Common myeloid progenitor, CD34-positive (primary cell): ENCODE measurements at regions not wholly inside any gene's neighbourhood (a gene's known extent, or its start where the extent isn't known, plus 50 kb on each side); places are given as distances from the start of the nearest gene placed in this dataset.

Experiments
- CTCF ChIA-PET: fragments of 350-600 bp; sonication (Branson Sonifier 250); formaldehyde crosslinking; loops from one replicate; lab custom pipeline; 2021; ENCODE audit warnings: antibody characterized with exemption; lab: Charles Lee
- POLR2A ChIA-PET: fragments of 350-600 bp; sonication (Branson Sonifier 250); formaldehyde crosslinking; loops from one replicate; lab custom pipeline; 2021; ENCODE audit warnings: antibody characterized with exemption; lab: Charles Lee
- DNase-seq, 3 donors: peaks; one replicate each; pipeline versions ENCODE4 v3.0.0 to v3.0.0-alpha.2; 2013
- H3K27ac ChIP-seq, 2 experiments: 1 replicate in 1 of 2; 2 replicates in 1 of 2; pipeline ENCODE4 v1.7.0; 2013; ENCODE audit warnings: inconsistent platforms in 2 of 2, low read length in 2 of 2, mild to moderate bottlenecking in 2 of 2, low read depth in 1 of 2, moderate library complexity in 1 of 2; ENCODE audit not compliant: severe bottlenecking in 2 of 2, insufficient read depth in 1 of 2, poor library complexity in 1 of 2
- H3K27me3 ChIP-seq, 5 experiments: replicated peaks in 2 of 5; 1 replicate in 3 of 5; 2 replicates in 2 of 5; pipeline versions ENCODE4 v1.6.1 to v1.7.0; 2013; ENCODE audit warnings: low read length in 4 of 5, mild to moderate bottlenecking in 2 of 5, moderate library complexity in 2 of 5, inconsistent platforms in 1 of 5; ENCODE audit not compliant: insufficient read depth in 5 of 5, control insufficient read depth in 4 of 5
- H3K36me3 ChIP-seq, 4 experiments: 1 replicate in 2 of 4; 2 replicates in 2 of 4; pipeline versions ENCODE4 v1.6.1 to v1.7.0; 2013; ENCODE audit warnings: low read length in 3 of 4, control low read depth in 1 of 4, mild to moderate bottlenecking in 1 of 4; ENCODE audit not compliant: control insufficient read depth in 4 of 4, insufficient read depth in 4 of 4
- H3K4me1 ChIP-seq, 4 experiments: 1 replicate in 3 of 4; 2 replicates in 1 of 4; pipeline versions ENCODE4 v1.6.1 to v1.7.1; 2013; ENCODE audit warnings: low read length in 3 of 4, mild to moderate bottlenecking in 3 of 4, control low read depth in 1 of 4, inconsistent platforms in 1 of 4, moderate library complexity in 1 of 4; ENCODE audit not compliant: control insufficient read depth in 4 of 4, insufficient read depth in 4 of 4; ENCODE audit errors: control extremely low read depth in 1 of 4
- H3K4me3 ChIP-seq, 7 experiments: 1 replicate in 4 of 7; 2 replicates in 3 of 7; pipeline versions ENCODE4 v1.5.1 to v1.7.0; 2013; ENCODE audit warnings: mild to moderate bottlenecking in 7 of 7, low read length in 6 of 7, moderate library complexity in 6 of 7, inconsistent platforms in 2 of 7, low read depth in 2 of 7, control low read depth in 1 of 7; ENCODE audit not compliant: insufficient read depth in 4 of 7, control insufficient read depth in 1 of 7; ENCODE audit errors: extremely low read depth in 1 of 7
- H3K9me3 ChIP-seq, 5 experiments: 1 replicate in 4 of 5; 2 replicates in 1 of 5; pipeline versions ENCODE4 v1.6.1 to v1.7.1; 2013; ENCODE audit warnings: low read length in 4 of 5, mild to moderate bottlenecking in 2 of 5, inconsistent platforms in 1 of 5, low read depth in 1 of 5, moderate library complexity in 1 of 5; ENCODE audit not compliant: control insufficient read depth in 4 of 5, insufficient read depth in 2 of 5; ENCODE audit errors: control extremely low read depth in 1 of 5
- WGBS: methylation state at CpG from one replicate; pipeline ENCODE4 v1.1.5; 2013; ENCODE audit not compliant: insufficient coverage; 5-methylcytosine and 5-hydroxymethylcytosine counted together

DNA sequence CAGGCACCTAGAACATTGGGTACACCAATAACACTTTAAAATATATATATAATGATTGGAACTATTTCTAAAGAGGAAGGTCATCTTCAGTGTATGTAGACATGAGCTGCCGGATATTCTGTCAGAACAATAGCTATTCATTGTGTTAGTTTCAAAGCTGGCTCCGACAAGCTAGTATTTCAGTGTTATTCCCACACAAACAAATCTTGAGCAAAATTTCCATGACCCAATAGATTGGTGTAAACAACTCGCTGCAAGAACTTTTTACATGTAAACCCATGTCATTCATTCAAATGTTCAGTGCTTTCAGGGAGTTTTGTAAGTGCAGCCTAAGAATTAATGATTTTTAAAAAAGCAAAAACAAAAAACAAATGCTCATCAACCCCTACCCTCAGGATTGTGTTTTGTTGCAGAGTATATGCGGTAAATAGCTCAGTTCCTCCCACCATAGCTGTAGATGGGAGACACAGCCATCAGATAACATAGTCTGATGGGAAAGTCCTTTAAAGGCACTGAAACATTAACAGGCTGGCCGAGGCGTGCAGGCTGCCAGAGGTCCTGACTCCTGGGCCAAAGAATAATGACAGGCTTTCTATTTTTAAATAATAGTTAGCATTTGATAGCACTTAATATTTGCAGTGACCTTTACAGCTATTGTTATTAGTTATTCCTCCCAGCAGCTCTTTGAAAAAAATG is 150.3 kb upstream of the ARHGAP5 start:
- WGBS, result 100% methylated on average over 1 of the region's 6 CpGs
- CTCF ChIA-PET, result interaction anchor here (0.8 to 7.2 kb wide), 17 partner anchors 8 to 633 kb away, joined by 3 to 102 read pairs (median 4); no protein-coding TSS in a partner anchor
- DNase-seq, result no peak
- no peaks in the 10 kb centered on the region for H3K4me1 ChIP-seq
- POLR2A ChIA-PET, result no interaction called here
- H3K9me3 ChIP-seq, result no peaks in the 10 kb centered on the region
- H3K4me3 ChIP-seq, result no peak overlapping the region
- H3K36me3 ChIP-seq, result no peaks in the 10 kb centered on the region
- no peak overlapping the region for H3K27ac ChIP-seq
- no peaks in the 10 kb centered on the region for H3K27me3 ChIP-seq

DNA sequence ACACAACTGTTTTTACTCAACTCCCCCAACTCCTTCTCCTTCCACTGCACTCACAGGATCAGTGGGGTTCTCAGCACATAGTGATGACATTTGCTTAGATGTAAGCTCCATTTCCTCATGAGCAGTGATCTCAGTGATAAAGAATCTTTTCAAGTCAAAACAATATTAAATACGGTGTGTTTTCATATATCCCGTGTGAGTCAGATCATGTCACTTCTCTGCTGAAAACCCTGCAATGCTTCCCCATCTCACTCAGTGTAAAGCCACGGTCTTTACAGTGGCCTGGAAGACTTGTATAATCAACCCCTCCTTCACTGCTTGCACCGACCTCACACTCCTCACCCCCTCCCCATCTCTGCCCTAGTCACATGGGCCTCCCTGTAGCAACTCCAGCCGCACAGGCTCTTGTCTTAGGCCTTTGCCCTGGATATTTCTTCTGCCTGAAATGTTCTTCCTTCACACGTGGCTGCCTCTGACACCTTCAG is 149.7 kb upstream of the ARHGAP5 start:
- no peak overlapping the region for H3K27ac ChIP-seq
- POLR2A ChIA-PET, result no interaction called here
- DNase-seq, result no peak

DNA sequence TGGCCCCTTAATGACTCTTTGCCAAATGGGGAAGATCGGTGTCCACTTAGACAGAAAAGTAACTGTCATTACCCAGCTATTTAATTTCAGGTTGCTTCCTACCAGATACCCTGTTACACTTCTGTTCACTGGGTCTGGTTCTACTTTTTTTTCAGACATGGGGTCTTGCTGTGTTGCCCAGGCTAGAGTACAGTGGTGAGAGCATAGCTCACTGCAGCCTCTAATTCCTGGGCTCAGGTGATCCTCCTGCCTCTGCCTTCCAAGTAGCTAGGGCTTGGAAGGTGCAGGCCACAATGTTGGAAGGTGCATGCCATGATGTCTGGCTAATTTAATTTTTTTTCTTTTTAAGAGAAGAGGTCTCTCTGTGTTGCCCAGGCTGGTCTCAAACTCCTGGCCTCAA is 147.0 kb upstream of the ARHGAP5 start:
- POLR2A ChIA-PET, result interaction anchor here (0.6 kb wide), 1 partner anchor 1320 kb away, joined by 6 read pairs; no protein-coding TSS in a partner anchor
- Histone ChIP-seq H3K4me1 (no peaks in the 10 kb centered on the region), H3K36me3 (no peaks in the 10 kb centered on the region), H3K27ac (no peak overlapping the region), H3K9me3 (no peaks in the 10 kb centered on the region), H3K27me3 (no peaks in the 10 kb centered on the region), H3K4me3 (no peak overlapping the region)
- DNase-seq, result no peak
- CTCF ChIA-PET, result interaction anchor here (0.8 to 7.2 kb wide), 2 partner anchors 9 to 323 kb away, joined by 4 to 102 read pairs; no protein-coding TSS in a partner anchor
- WGBS, result 100% methylated on average over 1 of the region's 1 CpG

More for the DNA sequence above, 149.7 kb upstream of the ARHGAP5 start:
- Histone ChIP-seq H3K36me3 (no peaks in the 10 kb centered on the region), H3K4me3 (no peak overlapping the region), H3K27me3 (no peaks in the 10 kb centered on the region), H3K9me3 (no peaks in the 10 kb centered on the region), H3K4me1 (no peaks in the 10 kb centered on the region)
- 89% methylated on average over 6 of the region's 6 CpGs for WGBS
- CTCF ChIA-PET, result interaction anchor here (0.7 to 7.2 kb wide), 12 partner anchors 9 to 633 kb away, joined by 3 to 102 read pairs (median 4); no protein-coding TSS in a partner anchor

DNA sequence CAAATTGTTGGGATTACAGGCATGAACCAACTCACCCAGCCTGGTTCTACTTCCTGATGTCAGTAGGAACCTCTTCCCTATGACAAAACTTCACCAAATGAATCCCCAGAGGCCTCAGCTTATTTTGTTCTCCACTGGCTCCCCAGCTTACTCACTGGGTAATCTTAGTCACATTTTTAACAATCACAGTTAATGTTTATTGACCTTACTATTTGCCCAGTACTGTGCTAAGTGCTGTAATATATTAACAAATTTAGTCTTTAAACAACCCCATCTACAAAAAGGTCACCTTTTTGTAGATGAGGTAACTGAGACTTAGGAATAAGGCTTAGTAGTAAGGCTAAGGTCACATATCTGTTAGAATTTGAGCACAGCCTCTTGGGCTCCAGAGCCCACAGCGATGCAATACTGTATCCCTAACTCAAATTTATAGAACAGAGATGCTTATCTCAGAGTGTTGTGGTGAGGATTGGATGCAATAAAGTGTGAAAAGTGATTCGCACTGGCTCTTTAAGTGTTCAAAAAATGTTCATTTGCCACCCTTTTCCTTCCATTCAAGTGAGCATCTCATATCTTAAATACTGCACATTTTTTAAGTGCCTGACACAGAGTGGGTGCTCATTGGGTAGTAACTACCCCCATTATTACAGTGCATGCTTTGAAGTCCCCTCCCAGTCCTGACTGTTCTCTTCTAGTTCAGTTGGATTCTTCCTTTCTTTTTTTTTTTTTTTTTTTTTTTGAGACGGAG is 146.4 kb upstream of the ARHGAP5 start:
- Histone ChIP-seq H3K4me3 (no peak overlapping the region), H3K27ac (no peak overlapping the region), H3K4me1 (no peaks in the 10 kb centered on the region), H3K27me3 (no peaks in the 10 kb centered on the region), H3K9me3 (no peaks in the 10 kb centered on the region), H3K36me3 (no peaks in the 10 kb centered on the region)
- WGBS, result 100% methylated on average over 1 of the region's 3 CpGs
- ChIA-PET POLR2A (no interaction called here), CTCF (interaction anchor here (0.8 to 7.2 kb wide), 2 partner anchors 10 to 322 kb away, joined by 4 to 102 read pairs; no protein-coding TSS in a partner anchor)
- DNase-seq, result no peak

DNA sequence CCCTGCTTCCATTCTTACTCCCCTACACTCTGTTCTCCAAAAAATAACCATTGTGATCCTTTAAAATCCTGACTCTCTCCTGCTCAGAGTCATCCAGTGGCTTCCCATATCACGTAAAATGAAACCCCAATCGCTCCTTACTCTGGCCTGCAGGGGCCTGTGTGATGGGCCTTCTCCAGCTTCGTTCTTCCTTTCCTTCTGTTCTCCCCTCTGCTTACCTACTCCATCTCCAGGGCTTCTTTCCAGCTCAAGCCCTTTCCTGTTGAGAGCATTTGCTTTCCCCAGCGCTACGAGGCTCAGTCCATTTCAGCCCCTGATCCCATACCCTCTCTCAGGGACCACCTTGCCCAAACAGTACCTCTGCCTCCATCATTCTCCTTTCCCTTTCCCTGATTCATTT is 144.4 kb upstream of the ARHGAP5 start:
- 95% methylated on average over 4 of the region's 5 CpGs for WGBS
- H3K36me3 ChIP-seq, result no peaks in the 10 kb centered on the region
- DNase-seq, result no peak
- no peaks in the 10 kb centered on the region for H3K9me3 ChIP-seq
- no peak overlapping the region for H3K4me3 ChIP-seq
- H3K27me3 ChIP-seq, result no peaks in the 10 kb centered on the region
- CTCF ChIA-PET, result no interaction called here
- POLR2A ChIA-PET, result no interaction called here
- no peak overlapping the region for H3K27ac ChIP-seq
- peaks cover 0 to 2% (median 0%) of the 10 kb centered on the region in 4 experiments for H3K4me1 ChIP-seq

DNA sequence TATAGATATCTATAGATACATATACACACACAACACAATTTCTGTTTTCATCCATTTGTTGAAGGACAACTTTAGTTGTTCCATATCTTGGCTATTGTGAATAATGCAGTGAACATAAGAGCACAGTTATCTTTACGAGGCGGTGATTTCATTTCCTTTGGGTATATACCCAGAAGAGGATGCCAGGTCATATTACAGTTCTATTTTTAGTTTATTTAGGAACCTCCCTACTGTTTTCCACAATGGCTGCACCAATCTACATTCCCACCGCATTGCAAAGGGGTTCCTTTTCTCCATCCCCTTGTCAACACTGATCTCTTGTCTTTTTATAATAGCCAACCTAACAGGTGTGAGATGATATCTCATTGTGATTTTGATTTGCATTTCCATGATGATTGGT is 143.4 kb upstream of the ARHGAP5 start:
- no peak for DNase-seq

More for the DNA sequence above, 143.4 kb upstream of the ARHGAP5 start:
- peaks cover 0 to 2% (median under 1%) of the 10 kb centered on the region in 4 experiments for H3K4me1 ChIP-seq
- H3K36me3 ChIP-seq, result no peaks in the 10 kb centered on the region
- POLR2A ChIA-PET, result no interaction called here
- H3K27ac ChIP-seq, result no peak overlapping the region
- H3K9me3 ChIP-seq, result no peaks in the 10 kb centered on the region
- 100% methylated on average over 1 of the region's 3 CpGs for WGBS
- no peak overlapping the region for H3K4me3 ChIP-seq
- no peaks in the 10 kb centered on the region for H3K27me3 ChIP-seq
- CTCF ChIA-PET, result interaction anchor here (2.5 kb wide), 1 partner anchor 321 kb away, joined by 16 read pairs; no protein-coding TSS in a partner anchor
